ENCODE measurements at regions not wholly inside any gene's neighbourhood (a gene's known extent, or its start where the extent isn't known, plus 50 kb on each side); places are given as distances from the start of the nearest gene placed in this dataset.

- no peak for TF ChIP-seq ZBTB49 (CRISPR knock-in tag; IDR thresholded peaks at IDR 0.05; ENCODE audit: borderline replicate concordance)
- TF ChIP-seq ZFP1 (CRISPR knock-in tag; IDR thresholded peaks at IDR 0.05): no peak
- TF ChIP-seq KDM4B (IDR thresholded peaks at IDR 0.05; ENCODE audit: borderline replicate concordance in 2 of 2, low read depth in 1 of 2): no peak
- TF ChIP-seq TEAD1 (CRISPR knock-in tag; IDR thresholded peaks at IDR 0.05): no peak
These were observed 167.6 kb upstream of the FN1 start (continued) for GRCh38 chr2:215603440-215603839.

- ChIA-PET CTCF (ENCODE audit: low intra/inter-chr PET ratio) (no interaction called here), POLR2A (no interaction called here)
- Histone ChIP-seq H3K9ac (ENCODE audit: insufficient read depth in 1 of 2, low read depth in 2 of 2, low read length in 2 of 2) (no peak overlapping the region), H3K36me3 (ENCODE audit: control insufficient read depth, insufficient read depth, low read length) (no peaks in the 10 kb centered on the region), H3K27me3 (ENCODE audit: control insufficient read depth in 2 of 2, insufficient read depth in 2 of 2, low read length in 2 of 2) (no peaks in the 10 kb centered on the region), H3K9me1 (ENCODE audit: control insufficient read depth, insufficient read depth, low read length) (no peaks in the 10 kb centered on the region), H3K27ac (ENCODE audit: extremely low read depth, low read depth, low read length) (no peak overlapping the region), H4K20me1 (replicated peaks; ENCODE audit: control insufficient read depth, insufficient read depth, low read length) (no peaks in the 10 kb centered on the region), H3K4me2 (ENCODE audit: insufficient read depth, low read length) (no peak overlapping the region), H3K9me3 (replicated peaks; ENCODE audit: control insufficient read depth, insufficient read depth, low read depth, low read length) (no peaks in the 10 kb centered on the region), H2AFZ (ENCODE audit: low read depth, low read length) (no peak overlapping the region), H3K79me2 (ENCODE audit: control insufficient read depth, insufficient read depth, low read length) (no peaks in the 10 kb centered on the region), H3K4me1 (replicated peaks in 1 of 2; ENCODE audit: control insufficient read depth in 2 of 2, insufficient read depth in 2 of 2, low read length in 2 of 2) (peaks cover 0 to 14% of the 10 kb centered on the region in 2 experiments; a peak in 3 of 5 replicates), H3K4me3 (no peak overlapping the region)
- intact Hi-C loops (cut with micrococcal nuclease): no loop called here
- in situ Hi-C loops (cut with MboI): no loop called here
- DNase-seq (ENCODE audit: extremely low read depth in 1 of 4, low spot score in 3 of 4): no peak
- TF ChIP-seq ZBED1 (IDR thresholded peaks at IDR 0.05) (no peak), ZKSCAN3 (CRISPR knock-in tag; IDR thresholded peaks at IDR 0.05) (no peak), CBFA2T3 (IDR thresholded peaks at IDR 0.05) (no peak), HDAC8 (tag; IDR thresholded peaks at IDR 0.05) (no peak), ZFP91 (CRISPR knock-in tag; IDR thresholded peaks at IDR 0.05) (no peak), TOE1 (IDR thresholded peaks at IDR 0.05; ENCODE audit: borderline replicate concordance) (no peak), TOE1 (CRISPR knock-in tag; IDR thresholded peaks at IDR 0.05; ENCODE audit: borderline replicate concordance, low read depth) (no peak), SOX6 (IDR thresholded peaks at IDR 0.05) (no peak), BCL6 (CRISPR knock-in tag; IDR thresholded peaks at IDR 0.05) (no peak)
- no TSS peak for BruUV-seq (replicated peaks)
- ATAC-seq: no peak
- no peak for FAIRE-seq
- WGBS (ENCODE audit: insufficient coverage, low coverage, missing lambda C conversion rate): 23% methylated on average over 3 of the region's 3 CpGs
These were observed 167.1 kb upstream of the FN1 start for GRCh38 chr2:215602997-215603396.
